ENCODE measurements at regions not wholly inside any gene's neighbourhood (a gene's known extent, or its start where the extent isn't known, plus 50 kb on each side); places are given as distances from the start of the nearest gene placed in this dataset.
A peak's percentile ranks its signal among the peaks of the same experiment; 100 is the strongest.

DNA sequence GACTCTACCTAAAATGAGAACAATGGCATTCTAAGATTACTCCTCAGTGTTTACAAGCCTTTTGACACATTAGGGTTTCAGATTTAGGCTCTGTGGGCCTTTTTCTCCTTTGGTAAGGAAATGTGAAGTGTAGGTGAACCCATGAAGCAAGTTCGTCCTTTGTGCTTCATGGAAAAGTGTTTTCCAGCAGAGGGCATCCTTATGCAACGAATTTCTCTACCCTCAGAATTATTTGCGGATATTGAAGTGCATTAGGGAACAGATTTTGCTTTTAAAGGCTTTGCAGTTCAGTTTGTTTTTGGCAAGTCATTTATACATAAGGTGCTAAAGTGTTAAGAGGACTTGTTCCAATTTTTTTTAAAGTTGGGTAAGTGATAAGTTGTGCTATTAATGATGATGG is 55.7 kb upstream of the FERMT1 start:
- intact Hi-C loops (cut with DNase I; ENCODE audit: low total_unique reads): loop anchor here (10.0 kb wide), 1 partner anchor 1106 kb away; no protein-coding TSS in a partner anchor
- Histone ChIP-seq H3K4me1 (no peaks in the 10 kb centered on the region), H3K27ac (no peak overlapping the region), H3K27me3 (peaks cover 0 to 2% of the 10 kb centered on the region in 2 donors), H3K36me3 (no peaks in the 10 kb centered on the region), H3K4me3 (no peak overlapping the region), H3K9me3 (no peaks in the 10 kb centered on the region)
- DNase-seq: no peak
- TF ChIP-seq, protein P1, sequence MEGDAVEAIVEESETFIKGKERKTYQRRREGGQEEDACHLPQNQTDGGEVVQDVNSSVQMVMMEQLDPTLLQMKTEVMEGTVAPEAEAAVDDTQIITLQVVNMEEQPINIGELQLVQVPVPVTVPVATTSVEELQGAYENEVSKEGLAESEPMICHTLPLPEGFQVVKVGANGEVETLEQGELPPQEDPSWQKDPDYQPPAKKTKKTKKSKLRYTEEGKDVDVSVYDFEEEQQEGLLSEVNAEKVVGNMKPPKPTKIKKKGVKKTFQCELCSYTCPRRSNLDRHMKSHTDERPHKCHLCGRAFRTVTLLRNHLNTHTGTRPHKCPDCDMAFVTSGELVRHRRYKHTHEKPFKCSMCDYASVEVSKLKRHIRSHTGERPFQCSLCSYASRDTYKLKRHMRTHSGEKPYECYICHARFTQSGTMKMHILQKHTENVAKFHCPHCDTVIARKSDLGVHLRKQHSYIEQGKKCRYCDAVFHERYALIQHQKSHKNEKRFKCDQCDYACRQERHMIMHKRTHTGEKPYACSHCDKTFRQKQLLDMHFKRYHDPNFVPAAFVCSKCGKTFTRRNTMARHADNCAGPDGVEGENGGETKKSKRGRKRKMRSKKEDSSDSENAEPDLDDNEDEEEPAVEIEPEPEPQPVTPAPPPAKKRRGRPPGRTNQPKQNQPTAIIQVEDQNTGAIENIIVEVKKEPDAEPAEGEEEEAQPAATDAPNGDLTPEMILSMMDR (IDR thresholded peaks at IDR 0.05): peak in 1 of 2 experiments; percentile 39

DNA sequence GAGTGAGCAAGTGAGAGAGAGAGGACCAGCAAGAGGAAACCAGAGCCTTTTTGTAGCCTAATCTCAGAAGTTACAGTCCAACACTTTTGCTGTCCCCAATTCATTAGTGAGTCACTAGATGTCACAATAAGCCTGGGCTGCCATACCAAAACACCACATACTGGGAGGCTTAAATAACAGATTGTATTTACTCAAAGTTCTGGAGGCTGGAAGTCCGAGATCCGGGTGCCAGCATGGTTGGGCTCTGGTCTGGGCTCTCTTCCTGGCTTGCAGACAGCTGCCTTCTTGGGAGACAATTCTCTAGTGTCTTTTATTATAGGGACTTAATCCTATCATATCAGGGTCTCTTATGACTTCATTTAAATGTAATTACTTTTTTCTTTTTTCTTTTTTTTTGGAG is 50.7 kb upstream of the FERMT1 start:
- H3K27me3 ChIP-seq: peaks cover 0 to 2% of the 10 kb centered on the region in 2 donors
- H3K27ac ChIP-seq: no peak overlapping the region
- H3K4me3 ChIP-seq: no peak overlapping the region
- intact Hi-C loops (cut with DNase I; ENCODE audit: low total_unique reads): loop anchor here (10.0 kb wide), 1 partner anchor 1111 kb away; no protein-coding TSS in a partner anchor
- H3K4me1 ChIP-seq: no peaks in the 10 kb centered on the region
- TF ChIP-seq, protein P1 (IDR thresholded peaks at IDR 0.05): no peak
- DNase-seq: no peak
- no peaks in the 10 kb centered on the region for H3K36me3 ChIP-seq
- no peaks in the 10 kb centered on the region for H3K9me3 ChIP-seq
